ENCODE measurements at regions not wholly inside any gene's neighbourhood (a gene's known extent, or its start where the extent isn't known, plus 50 kb on each side); places are given as distances from the start of the nearest gene placed in this dataset.

DNA sequence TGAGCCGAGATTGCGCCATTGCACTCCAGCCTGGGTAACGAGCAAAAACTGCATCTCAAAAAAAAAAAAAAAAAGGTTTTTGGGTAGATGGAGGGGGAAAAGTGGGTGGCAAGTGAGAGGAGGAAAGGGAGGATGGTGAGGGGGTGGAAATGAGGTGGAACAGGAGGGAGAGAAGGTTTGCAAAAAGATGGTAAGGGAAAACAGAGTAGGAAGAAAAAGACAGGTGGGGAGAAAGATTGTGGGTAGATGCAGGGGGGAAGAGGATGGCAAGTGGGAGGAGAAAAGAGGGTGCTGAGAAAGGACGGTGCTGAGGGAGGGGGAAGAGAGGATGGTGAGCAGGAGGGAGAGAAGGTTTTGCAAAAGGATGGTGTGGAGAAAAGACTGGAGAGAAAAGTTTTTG is 57.8 kb upstream of the C1QTNF9B start:
- TF ChIP-seq, protein P1, sequence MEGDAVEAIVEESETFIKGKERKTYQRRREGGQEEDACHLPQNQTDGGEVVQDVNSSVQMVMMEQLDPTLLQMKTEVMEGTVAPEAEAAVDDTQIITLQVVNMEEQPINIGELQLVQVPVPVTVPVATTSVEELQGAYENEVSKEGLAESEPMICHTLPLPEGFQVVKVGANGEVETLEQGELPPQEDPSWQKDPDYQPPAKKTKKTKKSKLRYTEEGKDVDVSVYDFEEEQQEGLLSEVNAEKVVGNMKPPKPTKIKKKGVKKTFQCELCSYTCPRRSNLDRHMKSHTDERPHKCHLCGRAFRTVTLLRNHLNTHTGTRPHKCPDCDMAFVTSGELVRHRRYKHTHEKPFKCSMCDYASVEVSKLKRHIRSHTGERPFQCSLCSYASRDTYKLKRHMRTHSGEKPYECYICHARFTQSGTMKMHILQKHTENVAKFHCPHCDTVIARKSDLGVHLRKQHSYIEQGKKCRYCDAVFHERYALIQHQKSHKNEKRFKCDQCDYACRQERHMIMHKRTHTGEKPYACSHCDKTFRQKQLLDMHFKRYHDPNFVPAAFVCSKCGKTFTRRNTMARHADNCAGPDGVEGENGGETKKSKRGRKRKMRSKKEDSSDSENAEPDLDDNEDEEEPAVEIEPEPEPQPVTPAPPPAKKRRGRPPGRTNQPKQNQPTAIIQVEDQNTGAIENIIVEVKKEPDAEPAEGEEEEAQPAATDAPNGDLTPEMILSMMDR (IDR thresholded peaks at IDR 0.05), result no peak
- TF ChIP-seq POLR2A (IDR thresholded peaks at IDR 0.05), result no peak

All from stomach (tissue), 4 donors.